Activated naive CD8-positive, alpha-beta T cell treated with anti-CD3 and anti-CD28 coated beads for 36 hours (primary cell): ENCODE measurements at regions not wholly inside any gene's neighbourhood (a gene's known extent, or its start where the extent isn't known, plus 50 kb on each side); places are given as distances from the start of the nearest gene placed in this dataset.

Experiments
- DNase-seq: peaks from one replicate; pipeline ENCODE4 v3.0.0; 2021
- H3K27ac Mint-ChIP-seq: one replicate; pipeline ENCODE4 v1.8.0; 2022; ENCODE audit warnings: mild to moderate bottlenecking, moderate library complexity, mixed read lengths
- H3K27me3 Mint-ChIP-seq: one replicate; pipeline ENCODE4 v1.8.0; 2022; ENCODE audit warnings: mild to moderate bottlenecking, mixed read lengths
- H3K36me3 Mint-ChIP-seq: one replicate; pipeline ENCODE4 v1.8.0; 2021; ENCODE audit warnings: mild to moderate bottlenecking, mixed read lengths
- H3K4me1 Mint-ChIP-seq: one replicate; pipeline ENCODE4 v1.8.0; 2021; ENCODE audit warnings: mixed read lengths
- H3K4me3 Mint-ChIP-seq: one replicate; pipeline ENCODE4 v1.8.0; 2022; ENCODE audit warnings: mild to moderate bottlenecking, moderate library complexity, mixed read lengths
- H3K9me3 Mint-ChIP-seq: one replicate; pipeline ENCODE4 v1.8.0; 2022; ENCODE audit warnings: mixed read lengths

DNA sequence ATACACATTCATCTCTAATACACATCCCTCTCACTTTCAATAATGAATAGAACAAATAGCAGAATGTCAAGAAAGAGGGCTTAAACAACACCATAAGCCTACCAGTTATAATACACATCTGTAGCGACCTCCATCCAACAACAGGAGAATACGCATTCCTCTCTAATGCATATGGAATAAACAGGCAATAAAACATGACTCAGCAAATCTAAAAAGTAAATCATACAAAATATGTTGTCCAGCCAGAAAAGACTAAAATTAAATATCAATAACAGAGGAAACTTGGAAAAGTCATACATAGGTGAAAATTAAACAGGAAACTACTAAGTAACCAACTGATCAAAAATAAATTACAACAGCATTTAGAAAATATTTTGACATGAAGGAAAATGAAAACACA lies 1127.5 kb upstream of the NCAM2 start:
- H3K36me3 Mint-ChIP-seq: no peaks in the 10 kb centered on the region
- no peak for DNase-seq
- no peaks in the 10 kb centered on the region for H3K27me3 Mint-ChIP-seq
- H3K4me1 Mint-ChIP-seq: no peaks in the 10 kb centered on the region
- no peaks in the 10 kb centered on the region for H3K9me3 Mint-ChIP-seq
- no peak overlapping the region for H3K4me3 Mint-ChIP-seq
- H3K27ac Mint-ChIP-seq: no peak overlapping the region

- Mint-ChIP-seq H3K27me3 (no peaks in the 10 kb centered on the region), H3K36me3 (no peaks in the 10 kb centered on the region), H3K27ac (no peak overlapping the region), H3K9me3 (peaks cover 4% of the 10 kb centered on the region), H3K4me3 (no peak overlapping the region), H3K4me1 (no peaks in the 10 kb centered on the region)
- DNase-seq: no peak
Observed at GRCh38 chr21:19874521-19874920, 1123.7 kb upstream of the NCAM2 start.

GRCh38 chr21:19878133-19878532 lies 1120.1 kb upstream of the NCAM2 start:
- no peaks in the 10 kb centered on the region for H3K27me3 Mint-ChIP-seq
- H3K27ac Mint-ChIP-seq: no peak overlapping the region
- H3K9me3 Mint-ChIP-seq: peaks cover 4% of the 10 kb centered on the region
- H3K4me3 Mint-ChIP-seq: no peak overlapping the region
- DNase-seq: no peak
- no peaks in the 10 kb centered on the region for H3K4me1 Mint-ChIP-seq
- H3K36me3 Mint-ChIP-seq: no peaks in the 10 kb centered on the region

GRCh38 chr21:19899645-19900044 lies 1098.6 kb upstream of the NCAM2 start:
- DNase-seq: no peak
- Mint-ChIP-seq H3K27me3 (no peaks in the 10 kb centered on the region), H3K4me1 (no peaks in the 10 kb centered on the region), H3K4me3 (no peak overlapping the region), H3K36me3 (no peaks in the 10 kb centered on the region), H3K27ac (no peak overlapping the region), H3K9me3 (peaks cover 8% of the 10 kb centered on the region)

- no peak overlapping the region for H3K27ac Mint-ChIP-seq
- no peak overlapping the region for H3K4me3 Mint-ChIP-seq
- H3K4me1 Mint-ChIP-seq: no peaks in the 10 kb centered on the region
- H3K9me3 Mint-ChIP-seq: peaks cover 8% of the 10 kb centered on the region
- no peaks in the 10 kb centered on the region for H3K27me3 Mint-ChIP-seq
- no peaks in the 10 kb centered on the region for H3K36me3 Mint-ChIP-seq
- DNase-seq: no peak
Observed at GRCh38 chr21:19900149-19900548, 1098.1 kb upstream of the NCAM2 start.

GRCh38 chr21:19908390-19908789 lies 1089.8 kb upstream of the NCAM2 start:
- no peaks in the 10 kb centered on the region for H3K9me3 Mint-ChIP-seq
- no peak overlapping the region for H3K27ac Mint-ChIP-seq
- no peaks in the 10 kb centered on the region for H3K27me3 Mint-ChIP-seq
- no peaks in the 10 kb centered on the region for H3K36me3 Mint-ChIP-seq
- H3K4me3 Mint-ChIP-seq: no peak overlapping the region
- no peaks in the 10 kb centered on the region for H3K4me1 Mint-ChIP-seq
- DNase-seq: no peak

GRCh38 chr21:19914028-19914427 lies 1084.2 kb upstream of the NCAM2 start:
- H3K9me3 Mint-ChIP-seq: no peaks in the 10 kb centered on the region
- DNase-seq: no peak
- H3K4me3 Mint-ChIP-seq: no peak overlapping the region
- H3K27me3 Mint-ChIP-seq: no peaks in the 10 kb centered on the region
- no peak overlapping the region for H3K27ac Mint-ChIP-seq
- H3K36me3 Mint-ChIP-seq: no peaks in the 10 kb centered on the region
- no peaks in the 10 kb centered on the region for H3K4me1 Mint-ChIP-seq

DNA sequence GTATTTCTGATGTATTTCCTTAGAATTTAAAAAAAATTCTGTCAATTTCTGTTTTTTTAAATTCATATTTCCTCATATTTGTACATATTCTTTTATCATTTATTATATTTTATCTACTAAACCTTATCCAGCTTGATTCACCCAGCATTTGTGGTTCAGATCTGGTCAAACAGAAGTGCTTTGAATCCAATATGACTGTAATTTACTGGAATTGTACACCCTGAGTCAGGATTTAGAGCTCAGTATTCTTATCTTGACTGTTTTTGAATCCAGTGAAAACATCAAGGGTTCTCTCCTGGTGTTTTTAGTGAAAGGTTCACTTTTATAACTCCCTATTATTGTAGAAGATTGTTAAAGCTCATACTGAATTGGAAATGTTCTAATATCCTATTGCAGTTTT lies 1077.0 kb upstream of the NCAM2 start:
- no peaks in the 10 kb centered on the region for H3K4me1 Mint-ChIP-seq
- no peaks in the 10 kb centered on the region for H3K27me3 Mint-ChIP-seq
- peaks cover 2% of the 10 kb centered on the region for H3K9me3 Mint-ChIP-seq
- no peak for DNase-seq
- H3K27ac Mint-ChIP-seq: no peak overlapping the region
- H3K4me3 Mint-ChIP-seq: no peak overlapping the region
- H3K36me3 Mint-ChIP-seq: no peaks in the 10 kb centered on the region

GRCh38 chr21:19922122-19922521 lies 1076.1 kb upstream of the NCAM2 start:
- DNase-seq: no peak
- H3K36me3 Mint-ChIP-seq: no peaks in the 10 kb centered on the region
- peaks cover 2% of the 10 kb centered on the region for H3K9me3 Mint-ChIP-seq
- H3K4me1 Mint-ChIP-seq: no peaks in the 10 kb centered on the region
- H3K27me3 Mint-ChIP-seq: no peaks in the 10 kb centered on the region
- H3K4me3 Mint-ChIP-seq: no peak overlapping the region
- H3K27ac Mint-ChIP-seq: no peak overlapping the region

DNA sequence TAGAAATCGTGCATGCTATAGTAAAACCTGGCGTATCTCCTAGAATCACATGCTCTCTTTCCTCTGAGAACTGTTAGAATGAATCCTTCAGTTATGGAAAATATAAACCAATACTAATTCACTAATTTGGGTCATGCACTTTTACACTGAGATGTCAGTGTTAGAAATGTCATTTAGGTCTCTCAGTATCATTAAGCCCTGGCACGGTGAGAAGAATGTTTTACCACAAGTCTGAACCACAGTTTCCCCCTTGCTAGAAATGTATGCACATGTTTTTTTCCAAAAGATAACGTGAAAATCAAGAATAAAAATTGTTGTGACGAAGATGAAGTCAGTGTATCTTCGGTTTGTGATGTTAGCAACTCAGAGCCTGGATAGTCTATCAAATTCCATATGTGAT lies 1062.7 kb upstream of the NCAM2 start:
- no peaks in the 10 kb centered on the region for H3K27me3 Mint-ChIP-seq
- no peaks in the 10 kb centered on the region for H3K36me3 Mint-ChIP-seq
- no peak overlapping the region for H3K27ac Mint-ChIP-seq

GRCh38 chr21:19937619-19938018 lies 1060.6 kb upstream of the NCAM2 start:
- Mint-ChIP-seq H3K27me3 (no peaks in the 10 kb centered on the region), H3K36me3 (no peaks in the 10 kb centered on the region), H3K9me3 (peaks cover 3% of the 10 kb centered on the region), H3K27ac (no peak overlapping the region), H3K4me3 (no peak overlapping the region), H3K4me1 (no peaks in the 10 kb centered on the region)
- no peak for DNase-seq

More for the DNA sequence above, 1062.7 kb upstream of the NCAM2 start:
- no peaks in the 10 kb centered on the region for H3K4me1 Mint-ChIP-seq
- no peak for DNase-seq
- no peak overlapping the region for H3K4me3 Mint-ChIP-seq
- H3K9me3 Mint-ChIP-seq: peaks cover 6% of the 10 kb centered on the region

- DNase-seq: no peak
- Mint-ChIP-seq H3K4me1 (no peaks in the 10 kb centered on the region), H3K27ac (no peak overlapping the region), H3K9me3 (peaks cover 3% of the 10 kb centered on the region), H3K36me3 (no peaks in the 10 kb centered on the region), H3K27me3 (no peaks in the 10 kb centered on the region), H3K4me3 (no peak overlapping the region)
Observed at GRCh38 chr21:19941626-19942025, 1056.6 kb upstream of the NCAM2 start.

DNA sequence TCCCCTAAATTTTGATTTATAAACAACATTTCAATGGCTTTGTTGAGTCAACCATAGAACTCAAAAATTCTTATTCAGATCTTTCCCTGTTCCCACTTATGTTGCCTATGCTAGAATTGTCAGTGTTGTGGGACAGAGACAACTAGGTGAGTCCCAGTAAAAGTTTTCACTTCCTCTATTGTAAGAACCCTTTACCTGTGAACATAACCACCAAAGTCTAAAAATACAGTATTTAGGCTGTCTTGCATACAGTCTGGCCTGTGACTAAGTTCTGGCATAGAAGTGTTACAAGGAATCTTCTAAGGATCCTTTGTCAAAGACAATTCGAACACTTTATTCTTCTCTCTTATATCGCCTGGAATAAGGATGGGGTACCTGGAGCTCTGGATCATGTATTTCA lies 1047.9 kb upstream of the NCAM2 start:
- no peak overlapping the region for H3K27ac Mint-ChIP-seq
- DNase-seq: no peak
- no peaks in the 10 kb centered on the region for H3K4me1 Mint-ChIP-seq
- no peaks in the 10 kb centered on the region for H3K36me3 Mint-ChIP-seq
- H3K4me3 Mint-ChIP-seq: no peak overlapping the region
- no peaks in the 10 kb centered on the region for H3K9me3 Mint-ChIP-seq
- no peaks in the 10 kb centered on the region for H3K27me3 Mint-ChIP-seq

GRCh38 chr21:19969156-19969555 lies 1029.1 kb upstream of the NCAM2 start:
- no peaks in the 10 kb centered on the region for H3K27me3 Mint-ChIP-seq
- no peak overlapping the region for H3K4me3 Mint-ChIP-seq
- DNase-seq: no peak
- H3K27ac Mint-ChIP-seq: no peak overlapping the region
- H3K9me3 Mint-ChIP-seq: peaks cover 6% of the 10 kb centered on the region
- H3K4me1 Mint-ChIP-seq: no peaks in the 10 kb centered on the region
- peaks cover 1% of the 10 kb centered on the region for H3K36me3 Mint-ChIP-seq

DNA sequence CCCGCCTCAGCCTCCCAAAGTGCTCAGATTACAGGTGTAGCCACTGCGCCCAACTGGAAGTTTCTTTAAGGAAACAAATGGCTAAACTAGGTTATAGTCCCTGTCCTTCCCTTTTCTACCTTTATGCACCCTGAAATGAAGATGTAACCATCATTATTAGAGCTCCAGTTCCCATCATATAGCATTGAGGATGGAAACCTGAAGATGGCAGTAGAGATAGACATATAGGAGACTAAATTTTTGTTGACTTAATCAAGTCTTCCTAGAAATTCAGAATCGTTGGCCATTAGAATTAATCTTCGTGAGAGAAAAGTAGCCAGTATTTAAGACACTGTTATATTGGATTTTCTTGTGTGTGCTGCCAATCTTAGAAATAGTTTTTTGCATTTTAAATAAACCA lies 1016.3 kb upstream of the NCAM2 start:
- H3K36me3 Mint-ChIP-seq: no peaks in the 10 kb centered on the region
- no peak overlapping the region for H3K4me3 Mint-ChIP-seq
- no peak for DNase-seq
- no peaks in the 10 kb centered on the region for H3K27me3 Mint-ChIP-seq
- H3K27ac Mint-ChIP-seq: no peak overlapping the region
- H3K4me1 Mint-ChIP-seq: no peaks in the 10 kb centered on the region
- no peaks in the 10 kb centered on the region for H3K9me3 Mint-ChIP-seq

GRCh38 chr21:19986396-19986795 lies 1011.8 kb upstream of the NCAM2 start:
- no peak overlapping the region for H3K27ac Mint-ChIP-seq
- H3K27me3 Mint-ChIP-seq: no peaks in the 10 kb centered on the region
- no peaks in the 10 kb centered on the region for H3K4me1 Mint-ChIP-seq
- no peak overlapping the region for H3K4me3 Mint-ChIP-seq
- H3K9me3 Mint-ChIP-seq: peaks cover 2% of the 10 kb centered on the region
- no peak for DNase-seq
- no peaks in the 10 kb centered on the region for H3K36me3 Mint-ChIP-seq

GRCh38 chr21:19987671-19988070 lies 1010.5 kb upstream of the NCAM2 start:
- H3K4me3 Mint-ChIP-seq: no peak overlapping the region
- no peak for DNase-seq
- H3K4me1 Mint-ChIP-seq: no peaks in the 10 kb centered on the region
- no peaks in the 10 kb centered on the region for H3K36me3 Mint-ChIP-seq
- no peaks in the 10 kb centered on the region for H3K27me3 Mint-ChIP-seq
- H3K9me3 Mint-ChIP-seq: peaks cover 5% of the 10 kb centered on the region
- no peak overlapping the region for H3K27ac Mint-ChIP-seq
